HuH-7.5 (cell line): ENCODE measurements at regions not wholly inside any gene's neighbourhood (a gene's known extent, or its start where the extent isn't known, plus 50 kb on each side); places are given as distances from the start of the nearest gene placed in this dataset.

ENCODE experiments used
- DNase-seq: peaks from one replicate; pipeline ENCODE4 v3.0.0; 2011; ENCODE audit warnings: low spot score

DNA sequence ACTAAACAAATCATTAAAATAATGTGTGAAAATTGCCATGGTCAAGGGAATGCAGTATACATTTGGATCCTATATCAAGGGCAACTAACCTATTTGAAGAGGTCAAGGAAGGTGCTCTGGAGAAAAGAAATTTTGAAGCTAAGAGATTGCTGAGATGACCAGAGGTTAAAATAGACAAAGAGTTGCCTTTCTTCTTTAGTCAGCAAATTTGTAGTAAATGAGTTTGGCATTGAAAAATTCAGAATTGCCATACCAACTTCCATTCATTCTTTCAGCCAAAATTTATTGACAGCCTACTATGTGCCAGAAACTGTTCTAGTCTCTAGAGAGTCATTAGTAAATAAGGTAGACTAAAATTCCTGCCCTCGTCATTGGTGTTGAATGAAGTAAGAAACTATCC, 396.2 kb downstream of the BCL11A start:
- no peak for DNase-seq

DNA sequence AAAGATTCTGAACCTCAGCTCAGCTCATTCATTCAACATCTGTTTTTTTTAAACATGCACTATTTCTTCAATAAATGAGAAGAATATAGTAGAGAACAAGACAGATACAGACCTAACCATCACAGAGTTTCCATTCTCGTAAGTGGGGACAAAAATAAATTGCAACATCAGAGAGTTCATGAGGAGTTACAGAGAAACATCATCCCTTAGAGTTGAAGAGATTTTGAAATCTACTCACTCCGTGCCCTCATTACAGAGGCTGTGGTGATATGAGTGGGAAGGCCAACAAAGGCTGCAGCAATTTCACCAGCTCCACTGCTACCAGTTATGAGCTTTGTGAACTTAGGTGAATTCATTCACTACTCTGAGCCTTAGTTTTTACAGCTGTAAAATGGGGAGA, 399.3 kb downstream of the BCL11A start:
- DNase-seq: no peak

DNA sequence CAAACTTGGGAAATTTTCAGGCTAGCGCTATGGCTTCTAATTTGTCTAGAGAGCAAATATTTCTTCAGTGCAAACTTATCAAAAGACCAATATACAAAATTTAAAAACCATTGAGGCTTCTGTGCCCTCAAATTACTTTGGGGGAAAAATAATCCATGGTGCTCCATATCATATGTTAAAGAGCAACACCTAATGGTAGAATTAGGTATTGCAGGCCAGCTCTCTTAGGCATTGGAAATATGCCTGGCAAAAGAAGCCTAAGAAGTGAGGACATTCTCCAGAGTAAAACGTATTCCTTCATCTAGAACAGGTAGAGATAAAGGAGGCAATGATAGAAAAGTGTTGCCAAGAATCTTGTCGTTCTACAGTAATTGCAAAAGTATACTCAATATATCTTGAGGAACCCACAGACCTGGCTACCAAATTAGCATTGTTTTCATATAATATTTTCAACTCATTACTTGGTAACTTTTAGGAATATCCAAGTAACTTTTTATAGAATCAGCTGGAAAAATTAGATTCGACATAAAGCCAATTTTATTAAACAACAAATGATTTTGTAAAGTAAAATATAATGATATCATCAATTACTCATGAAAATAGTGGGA, 401.1 kb downstream of the BCL11A start:
- DNase-seq: no peak

- no peak for DNase-seq
Measured at GRCh38 chr2:60149176-60149575, 404.3 kb downstream of the BCL11A start.

- DNase-seq: no peak
Measured at GRCh38 chr2:60148716-60149115, 404.7 kb downstream of the BCL11A start.

DNA sequence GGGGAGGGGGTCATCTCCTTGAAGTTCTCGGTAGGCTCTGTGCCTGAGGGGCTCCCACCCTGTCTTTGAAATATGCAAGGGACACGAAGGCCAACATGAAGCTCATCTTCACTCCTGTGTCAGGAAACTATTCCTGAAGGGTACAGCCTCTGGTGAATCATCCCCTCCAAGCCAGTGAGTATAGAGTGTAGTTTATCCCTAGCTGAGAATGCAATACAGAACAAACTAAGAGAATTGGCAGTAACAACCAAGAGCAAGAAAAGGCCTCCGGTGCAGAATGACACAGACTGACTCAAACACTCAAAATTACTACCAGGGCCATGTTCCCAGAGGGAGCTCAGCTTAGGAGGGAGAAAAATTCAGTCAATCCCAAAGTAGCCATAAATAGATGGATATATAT, 413.3 kb downstream of the BCL11A start:
- no peak for DNase-seq

DNA sequence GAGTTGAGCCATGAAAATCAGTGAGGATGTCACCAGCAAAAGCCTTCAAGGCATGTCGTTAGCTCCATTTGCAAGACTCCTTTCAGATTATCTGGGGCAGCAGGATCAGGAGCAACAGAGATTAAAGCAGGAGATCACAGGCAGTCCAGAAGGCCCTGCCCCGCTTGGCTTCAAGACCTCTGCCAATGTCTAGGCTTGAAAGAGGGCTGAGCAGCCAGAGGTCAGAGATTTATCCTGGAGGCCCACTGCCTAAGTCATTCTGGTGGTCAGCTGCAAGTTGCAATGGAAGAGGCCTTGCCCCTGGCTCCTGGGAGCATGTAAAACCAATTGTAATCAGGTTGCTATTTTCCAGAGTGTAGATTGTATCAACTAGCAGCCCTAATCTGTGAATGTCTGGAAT, 416.5 kb downstream of the BCL11A start:
- DNase-seq: no peak

GRCh38 chr2:60127191-60127590, 426.3 kb downstream of the BCL11A start:
- DNase-seq: no peak

DNA sequence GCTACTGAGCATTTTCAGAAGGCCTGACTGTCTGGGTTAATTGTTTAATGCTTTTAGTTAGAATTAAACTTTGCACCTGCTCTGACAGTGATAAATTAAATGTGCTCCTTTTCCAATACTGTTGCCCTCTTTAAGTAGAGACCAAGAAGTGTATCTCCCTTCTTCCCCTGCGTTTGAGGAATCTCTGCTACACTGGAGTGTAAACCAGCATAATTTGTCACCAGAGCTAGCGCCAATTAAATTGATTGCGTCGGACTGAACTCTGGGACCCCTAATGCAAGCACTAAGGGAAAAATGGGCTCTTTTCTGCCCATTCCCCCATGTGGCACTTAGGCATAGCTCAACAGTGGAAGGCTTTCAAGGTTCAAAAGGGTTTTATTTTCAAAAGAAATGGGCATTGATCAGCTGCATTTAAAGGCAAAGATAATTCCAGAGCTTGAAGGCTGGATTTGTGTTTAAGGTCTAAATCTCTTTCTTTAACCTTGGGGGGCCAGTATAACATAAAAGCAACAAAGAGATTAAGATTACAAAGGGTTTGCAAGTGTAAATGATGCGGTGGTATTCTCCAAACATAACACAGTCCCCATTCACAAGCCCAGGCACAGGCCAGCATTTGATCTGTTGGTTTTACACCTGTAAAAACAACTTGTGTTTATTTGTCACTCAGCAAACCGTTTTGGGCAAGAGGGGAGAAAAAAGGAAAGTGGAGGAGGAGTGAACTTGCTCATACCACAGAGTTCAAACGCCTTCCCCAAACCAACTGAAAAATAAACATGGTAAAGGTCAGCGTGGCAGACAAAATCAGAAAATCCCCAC, 427.6 kb downstream of the BCL11A start:
- DNase-seq: no peak

- DNase-seq: no peak
Measured at GRCh38 chr2:60119778-60120177, 433.7 kb downstream of the BCL11A start.

DNA sequence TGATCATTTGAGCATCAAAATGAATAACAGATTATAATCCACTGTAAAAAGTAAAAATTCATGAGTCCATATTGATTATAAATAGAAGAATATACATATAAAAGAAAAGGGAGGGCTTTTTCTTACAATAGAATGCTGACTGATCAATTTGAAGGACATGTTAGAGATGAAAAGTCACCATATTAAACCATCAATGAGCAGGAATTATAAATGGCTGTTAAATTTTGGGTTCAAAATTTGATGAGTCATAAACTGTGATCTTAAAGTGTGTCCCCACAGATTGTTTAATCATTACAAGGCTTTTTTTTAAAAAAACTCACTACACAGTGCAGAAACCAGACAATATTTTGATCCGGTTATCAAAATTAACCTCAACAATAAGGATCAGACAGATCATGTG, 434.5 kb downstream of the BCL11A start:
- DNase-seq: no peak

DNA sequence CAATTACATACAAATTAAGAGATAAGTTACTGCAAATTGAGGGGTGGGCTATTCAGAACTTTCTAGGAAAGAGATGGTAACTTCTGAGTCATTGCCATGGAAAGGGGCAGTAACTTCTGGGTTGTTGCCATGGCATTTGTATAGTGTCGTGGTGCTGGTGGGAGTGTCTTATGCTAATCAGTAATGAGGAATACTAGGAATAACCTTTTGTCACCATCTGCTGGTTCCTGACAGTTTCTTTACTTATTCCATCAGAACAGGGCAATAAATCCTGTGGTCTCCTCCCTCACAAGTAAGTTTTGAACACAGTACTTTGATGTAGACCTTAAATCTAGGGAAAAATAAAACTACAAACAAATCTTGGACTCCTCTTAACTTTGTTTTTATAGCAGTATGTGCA, 435.4 kb downstream of the BCL11A start:
- no peak for DNase-seq

GRCh38 chr2:60116161-60116875, 437.1 kb downstream of the BCL11A start:
- no peak for DNase-seq

- DNase-seq: no peak
Measured at GRCh38 chr2:60109744-60110143, 443.7 kb downstream of the BCL11A start.

DNA sequence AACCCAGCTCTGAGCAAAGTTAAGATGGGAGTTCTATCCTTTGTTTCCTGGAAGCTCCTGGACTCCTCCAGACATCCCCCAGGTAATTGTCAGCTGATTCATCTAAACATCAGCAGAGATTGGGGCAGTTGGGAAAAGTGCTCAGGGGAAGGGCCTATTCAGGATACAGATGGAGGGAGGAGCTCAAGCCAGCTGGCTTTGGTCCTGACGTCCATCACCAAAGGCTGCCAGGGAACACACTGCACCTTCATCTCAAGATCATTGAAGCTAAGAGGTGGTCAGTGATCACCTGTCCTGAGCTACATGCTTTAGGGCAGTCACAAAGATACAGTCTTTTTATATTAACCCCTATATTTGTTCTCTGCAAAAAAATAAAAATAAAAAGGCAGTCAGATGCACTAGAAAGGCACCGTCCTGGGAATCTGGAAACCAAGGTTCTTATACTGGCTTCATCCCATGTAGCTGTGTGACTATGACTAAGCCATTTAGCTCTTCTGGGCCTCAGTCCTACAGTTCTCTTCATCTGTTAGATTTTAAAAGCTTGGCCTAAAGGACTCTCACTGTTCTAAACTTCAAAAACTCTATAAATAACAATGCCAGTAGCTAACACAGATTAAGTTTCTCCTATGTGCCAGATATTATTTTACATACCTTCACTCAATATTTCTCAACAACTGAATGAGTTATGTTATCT, 446.5 kb downstream of the BCL11A start:
- DNase-seq: no peak

GRCh38 chr2:60105906-60106305, 447.5 kb downstream of the BCL11A start:
- DNase-seq: no peak

- DNase-seq: no peak
Measured at GRCh38 chr2:60104514-60105505, 448.6 kb downstream of the BCL11A start.

- no peak for DNase-seq
Measured at GRCh38 chr2:60100034-60100433, 453.4 kb downstream of the BCL11A start.

DNA sequence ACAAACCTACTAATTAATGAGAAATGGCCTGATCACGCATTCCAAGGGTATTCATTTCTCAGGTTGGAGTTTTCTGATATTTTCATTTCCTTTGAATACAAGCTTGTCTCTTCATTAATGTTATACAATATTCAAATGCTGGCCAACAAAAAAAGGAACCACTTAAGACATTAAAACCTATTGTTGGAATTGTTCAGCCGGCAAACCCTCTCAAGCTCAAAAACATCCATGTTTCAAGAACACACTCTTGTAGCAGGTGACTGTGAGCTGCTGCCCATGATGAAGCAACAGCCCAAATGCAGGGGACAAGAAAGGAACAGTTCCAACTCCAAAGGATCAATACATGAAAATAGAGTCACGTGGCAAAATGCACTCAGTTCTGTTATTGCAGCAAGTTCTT, 454.5 kb downstream of the BCL11A start:
- DNase-seq: no peak

GRCh38 chr2:60097298-60097697, 456.2 kb downstream of the BCL11A start:
- DNase-seq: no peak

DNA sequence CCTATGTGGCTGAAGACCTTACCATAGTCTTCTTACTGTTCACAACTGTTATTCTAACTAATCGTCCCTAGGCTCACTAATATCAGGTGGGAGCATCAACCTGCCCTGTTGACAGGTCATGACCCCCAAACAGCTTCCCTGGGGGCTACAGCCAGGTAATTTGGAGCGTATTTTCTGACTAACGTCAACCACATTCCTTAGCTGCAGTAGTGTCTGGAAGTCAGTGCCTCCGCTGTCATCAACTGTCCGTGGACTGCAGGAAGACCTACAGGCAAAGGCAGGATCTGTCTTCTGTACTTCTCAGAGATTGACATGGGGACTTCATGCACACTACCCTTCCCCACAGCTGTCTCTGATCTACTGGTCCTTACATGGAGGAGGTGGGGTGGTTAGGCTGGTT, 456.9 kb downstream of the BCL11A start:
- no peak for DNase-seq
